HG03442 (cell line): ENCODE measurements at regions not wholly inside any gene's neighbourhood (a gene's known extent, or its start where the extent isn't known, plus 50 kb on each side); places are given as distances from the start of the nearest gene placed in this dataset.

ENCODE experiments used
- ATAC-seq: cut with Tn5 transposase; IDR thresholded peaks from one replicate; pipeline ENCODE4 v1.9.1; 2021; ENCODE audit warnings: mild to moderate bottlenecking, moderate library complexity; ENCODE audit not compliant: unreplicated experiment

GRCh38 chr11:116510886-116511650 lies 261.7 kb downstream of the BUD13 start:
- no peak for ATAC-seq

- no peak for ATAC-seq
Observed at GRCh38 chr11:116510166-116510565, 262.6 kb downstream of the BUD13 start.

GRCh38 chr11:116509551-116509950 lies 263.2 kb downstream of the BUD13 start:
- ATAC-seq, result no peak

GRCh38 chr11:116507849-116508695 lies 264.7 kb downstream of the BUD13 start:
- no peak for ATAC-seq

GRCh38 chr11:116507016-116507415 lies 265.8 kb downstream of the BUD13 start:
- no peak for ATAC-seq

- ATAC-seq, result no peak
Observed at GRCh38 chr11:116506263-116506825, 266.4 kb downstream of the BUD13 start.

- no peak for ATAC-seq
Observed at GRCh38 chr11:116505298-116506262, 267.2 kb downstream of the BUD13 start.

- no peak for ATAC-seq
Observed at GRCh38 chr11:116504541-116505297, 268.1 kb downstream of the BUD13 start.

GRCh38 chr11:116503216-116504160 lies 269.3 kb downstream of the BUD13 start:
- no peak for ATAC-seq

GRCh38 chr11:116502641-116503061 lies 270.1 kb downstream of the BUD13 start:
- ATAC-seq, result no peak

GRCh38 chr11:116501728-116502127 lies 271.1 kb downstream of the BUD13 start:
- no peak for ATAC-seq

GRCh38 chr11:116500947-116501602 lies 271.7 kb downstream of the BUD13 start:
- no peak for ATAC-seq

- ATAC-seq, result no peak
Observed at GRCh38 chr11:116500026-116500946, 272.5 kb downstream of the BUD13 start.

- ATAC-seq, result no peak
Observed at GRCh38 chr11:116499396-116500003, 273.3 kb downstream of the BUD13 start.

GRCh38 chr11:116498161-116498560 lies 274.6 kb downstream of the BUD13 start:
- ATAC-seq, result no peak

- no peak for ATAC-seq
Observed at GRCh38 chr11:116492600-116492999, 280.2 kb downstream of the BUD13 start.
